ENCODE measurements at regions not wholly inside any gene's neighbourhood (a gene's known extent, or its start where the extent isn't known, plus 50 kb on each side); places are given as distances from the start of the nearest gene placed in this dataset.

GRCh38 chr2:238697193-238698071 is 150.5 kb upstream of the TWIST2 start:
- no peak for TF ChIP-seq MAX (IDR thresholded peaks at IDR 0.05)
- TF ChIP-seq TCF12 (IDR thresholded peaks at IDR 0.05; ENCODE audit: low read depth): no peak
- TF ChIP-seq NFIC (IDR thresholded peaks at IDR 0.05): no peak
- TF ChIP-seq CEBPB (IDR thresholded peaks at IDR 0.05): no peak
- TF ChIP-seq USF1 (IDR thresholded peaks at IDR 0.05): no peak
- no peak for TF ChIP-seq FOXM1 (IDR thresholded peaks at IDR 0.05; ENCODE audit: borderline replicate concordance, low read depth)
- no peak for TF ChIP-seq TEAD4 (IDR thresholded peaks at IDR 0.05)
- no peak for TF ChIP-seq YY1 (IDR thresholded peaks at IDR 0.05; ENCODE audit: low read depth)

- no peak for TF ChIP-seq ZBTB7A (IDR thresholded peaks at IDR 0.05; ENCODE audit: low read depth)
- no peak for TF ChIP-seq USF1 (IDR thresholded peaks at IDR 0.05)
- no peak for TF ChIP-seq EGR1 (IDR thresholded peaks at IDR 0.05)
- TF ChIP-seq FOXM1 (IDR thresholded peaks at IDR 0.05; ENCODE audit: borderline replicate concordance, low read depth): no peak
- no peak for TF ChIP-seq NFIC (IDR thresholded peaks at IDR 0.05)
- TF ChIP-seq TEAD4 (IDR thresholded peaks at IDR 0.05): no peak
These were observed 149.9 kb upstream of the TWIST2 start for GRCh38 chr2:238698072-238698352.

GRCh38 chr2:238698451-238699306 is 149.2 kb upstream of the TWIST2 start:
- TF ChIP-seq EGR1 (IDR thresholded peaks at IDR 0.05) (no peak), NFIC (IDR thresholded peaks at IDR 0.05) (no peak), TCF12 (IDR thresholded peaks at IDR 0.05; ENCODE audit: low read depth) (no peak), USF1 (IDR thresholded peaks at IDR 0.05) (no peak; the same call in 1 of the 2 replicates), REST (IDR thresholded peaks at IDR 0.05; ENCODE audit: low read depth) (no peak), FOXM1 (IDR thresholded peaks at IDR 0.05; ENCODE audit: borderline replicate concordance, low read depth) (no peak), TAF1 (IDR thresholded peaks at IDR 0.05; ENCODE audit: low read depth) (no peak), RAD21 (IDR thresholded peaks at IDR 0.05; ENCODE audit: low read depth) (no peak), MAX (IDR thresholded peaks at IDR 0.05) (no peak), YY1 (IDR thresholded peaks at IDR 0.05; ENCODE audit: low read depth) (no peak), EP300 (IDR thresholded peaks at IDR 0.05; ENCODE audit: borderline replicate concordance) (no peak), CEBPB (IDR thresholded peaks at IDR 0.05) (no peak)

GRCh38 chr2:238699307-238700116 is 148.4 kb upstream of the TWIST2 start:
- no peak for TF ChIP-seq CEBPB (IDR thresholded peaks at IDR 0.05)
- TF ChIP-seq RAD21 (IDR thresholded peaks at IDR 0.05; ENCODE audit: low read depth): no peak
- TF ChIP-seq EP300 (IDR thresholded peaks at IDR 0.05; ENCODE audit: borderline replicate concordance): no peak

- TF ChIP-seq CEBPB (IDR thresholded peaks at IDR 0.05) (no peak), EP300 (IDR thresholded peaks at IDR 0.05; ENCODE audit: borderline replicate concordance) (no peak), TEAD4 (IDR thresholded peaks at IDR 0.05) (no peak), NFIC (IDR thresholded peaks at IDR 0.05) (no peak)
These were observed 147.8 kb upstream of the TWIST2 start for GRCh38 chr2:238700117-238700457.

GRCh38 chr2:238700506-238701340 is 147.2 kb upstream of the TWIST2 start:
- TF ChIP-seq RAD21 (IDR thresholded peaks at IDR 0.05; ENCODE audit: low read depth) (no peak), TEAD4 (IDR thresholded peaks at IDR 0.05) (no peak), EGR1 (IDR thresholded peaks at IDR 0.05) (no peak), YY1 (IDR thresholded peaks at IDR 0.05; ENCODE audit: low read depth) (no peak)

Measured in Ishikawa (cell line).